ENCODE measurements at regions not wholly inside any gene's neighbourhood (a gene's known extent, or its start where the extent isn't known, plus 50 kb on each side); places are given as distances from the start of the nearest gene placed in this dataset.

DNA sequence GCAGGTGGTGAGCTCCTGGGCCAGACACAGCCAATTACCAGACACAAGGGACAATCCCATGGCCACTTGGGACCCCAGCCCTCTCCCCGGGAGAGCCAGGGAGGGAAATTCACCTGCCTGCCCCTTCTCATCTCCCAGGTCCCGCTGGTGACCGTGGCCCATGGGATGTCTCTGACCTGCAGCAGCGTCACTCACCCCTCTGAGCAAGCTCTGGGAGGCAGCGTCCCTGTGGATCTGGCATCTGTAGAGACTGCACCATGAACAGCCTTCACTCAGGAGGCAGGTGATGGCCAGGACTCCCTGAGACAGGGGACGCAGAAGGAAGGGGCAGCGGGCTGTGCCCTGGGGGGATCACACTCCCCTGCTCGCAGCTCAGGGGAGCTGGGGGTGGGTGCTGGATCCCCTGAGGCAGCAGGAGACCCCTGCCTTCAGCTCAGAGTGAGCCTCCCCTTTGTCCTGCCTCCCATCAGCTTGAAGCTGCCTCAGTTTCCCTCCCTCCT is 90.8 kb downstream of the FOXL3 start:
- H3K4me1 ChIP-seq, result peaks cover 19% of the 10 kb centered on the region
- TF ChIP-seq, protein P1, sequence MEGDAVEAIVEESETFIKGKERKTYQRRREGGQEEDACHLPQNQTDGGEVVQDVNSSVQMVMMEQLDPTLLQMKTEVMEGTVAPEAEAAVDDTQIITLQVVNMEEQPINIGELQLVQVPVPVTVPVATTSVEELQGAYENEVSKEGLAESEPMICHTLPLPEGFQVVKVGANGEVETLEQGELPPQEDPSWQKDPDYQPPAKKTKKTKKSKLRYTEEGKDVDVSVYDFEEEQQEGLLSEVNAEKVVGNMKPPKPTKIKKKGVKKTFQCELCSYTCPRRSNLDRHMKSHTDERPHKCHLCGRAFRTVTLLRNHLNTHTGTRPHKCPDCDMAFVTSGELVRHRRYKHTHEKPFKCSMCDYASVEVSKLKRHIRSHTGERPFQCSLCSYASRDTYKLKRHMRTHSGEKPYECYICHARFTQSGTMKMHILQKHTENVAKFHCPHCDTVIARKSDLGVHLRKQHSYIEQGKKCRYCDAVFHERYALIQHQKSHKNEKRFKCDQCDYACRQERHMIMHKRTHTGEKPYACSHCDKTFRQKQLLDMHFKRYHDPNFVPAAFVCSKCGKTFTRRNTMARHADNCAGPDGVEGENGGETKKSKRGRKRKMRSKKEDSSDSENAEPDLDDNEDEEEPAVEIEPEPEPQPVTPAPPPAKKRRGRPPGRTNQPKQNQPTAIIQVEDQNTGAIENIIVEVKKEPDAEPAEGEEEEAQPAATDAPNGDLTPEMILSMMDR (IDR thresholded peaks at IDR 0.05; ENCODE audit: borderline replicate concordance), result no peak
- peaks cover 32% of the 10 kb centered on the region for H3K9me3 ChIP-seq (replicated peaks)
- intact Hi-C loops (cut with micrococcal nuclease), result no loop called here
- peaks cover 55% of the 10 kb centered on the region for H3K27me3 ChIP-seq (ENCODE audit: low read depth)
- DNase-seq, result no peak
- no peaks in the 10 kb centered on the region for H3K36me3 ChIP-seq
- no peak overlapping the region for H3K4me3 ChIP-seq
- no peak overlapping the region for H3K27ac ChIP-seq (replicated peaks)

DNA sequence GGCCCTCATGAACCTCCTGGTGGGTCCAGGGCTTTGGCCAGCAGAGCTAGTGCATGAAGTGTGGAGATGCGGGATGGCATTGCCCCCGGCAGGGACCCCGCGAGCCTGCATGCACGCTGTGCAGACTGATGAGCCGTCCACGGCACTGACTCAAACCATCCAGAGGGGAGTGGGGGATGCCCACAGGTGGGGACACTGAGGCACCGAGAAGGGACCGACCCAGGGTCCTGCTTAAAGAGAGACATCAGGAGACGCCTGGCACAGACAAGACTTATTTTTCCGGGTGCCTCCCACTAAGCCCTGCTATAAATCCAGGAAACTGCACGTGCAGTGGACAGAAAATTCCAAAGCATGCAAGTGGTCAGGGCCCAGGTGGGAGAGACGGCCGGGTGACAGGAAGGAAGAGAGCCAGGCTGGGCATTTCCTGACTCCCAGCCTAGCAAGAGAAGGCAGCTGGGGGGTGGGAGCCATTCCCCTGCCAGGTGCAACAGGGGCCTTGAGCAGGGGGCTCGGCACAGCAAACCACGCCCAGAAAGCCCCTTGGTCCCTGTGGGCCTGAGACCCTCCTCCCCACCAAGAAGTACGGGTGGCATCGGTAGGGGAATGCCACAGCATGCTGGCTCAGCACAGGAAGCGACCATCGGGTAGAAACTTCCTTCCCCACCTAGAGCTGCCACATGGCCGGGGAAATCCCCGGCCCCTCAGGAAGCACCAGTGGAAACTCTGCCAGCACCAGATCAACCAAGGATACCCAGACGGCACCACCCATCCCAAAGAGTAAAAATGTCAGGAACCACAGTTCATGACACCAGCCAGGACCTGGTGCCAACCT is 91.5 kb downstream of the FOXL3 start:
- H3K36me3 ChIP-seq, result no peaks in the 10 kb centered on the region
- H3K4me1 ChIP-seq, result peaks cover 19% of the 10 kb centered on the region
- H3K27ac ChIP-seq (replicated peaks), result no peak overlapping the region
- peaks cover 49% of the 10 kb centered on the region for H3K27me3 ChIP-seq (ENCODE audit: low read depth)
- TF ChIP-seq, protein P1 (IDR thresholded peaks at IDR 0.05; ENCODE audit: borderline replicate concordance), result no peak
- peaks cover 32% of the 10 kb centered on the region for H3K9me3 ChIP-seq (replicated peaks)
- intact Hi-C loops (cut with micrococcal nuclease), result no loop called here
- H3K4me3 ChIP-seq, result no peak overlapping the region
- DNase-seq, result no peak

DNA sequence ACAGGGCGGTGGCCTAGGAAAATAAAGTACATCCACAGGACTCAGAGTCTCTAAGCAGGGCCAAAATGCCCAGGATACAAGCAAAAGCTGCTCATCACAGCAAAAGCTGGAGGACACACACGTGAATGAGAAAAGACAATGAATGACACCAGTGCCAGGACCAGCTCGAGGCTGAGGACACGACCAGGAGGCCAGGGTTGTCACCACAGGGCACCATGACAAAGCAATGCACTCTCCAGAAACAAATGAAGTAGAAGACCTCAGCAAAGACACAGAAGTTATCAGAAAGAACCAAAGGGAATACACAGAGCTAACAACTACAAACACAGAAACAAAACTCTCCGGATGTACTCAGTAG is 92.1 kb downstream of the FOXL3 start:
- H3K36me3 ChIP-seq, result no peaks in the 10 kb centered on the region
- DNase-seq, result no peak
- no peak overlapping the region for H3K27ac ChIP-seq (replicated peaks)

DNA sequence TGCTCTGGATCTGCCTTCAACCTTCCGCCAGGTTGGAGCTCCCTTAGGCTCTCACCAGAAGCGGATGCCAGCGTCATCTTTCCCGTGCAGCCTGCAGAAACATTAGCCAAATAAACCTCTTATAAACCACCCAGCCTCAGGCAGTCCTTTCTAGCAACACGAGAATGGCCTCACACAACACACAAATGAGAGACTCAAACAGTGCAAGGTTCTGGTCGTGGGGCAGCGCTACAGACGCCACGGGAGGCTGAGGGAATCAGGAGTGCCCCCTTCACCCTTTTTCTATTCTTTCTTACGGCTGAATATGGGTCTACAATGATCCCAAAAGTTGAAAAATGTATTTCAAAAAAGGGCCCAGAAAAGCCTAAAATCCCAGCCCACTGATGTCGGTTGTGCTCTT is 96.4 kb downstream of the FOXL3 start:
- Histone ChIP-seq H3K27me3 (ENCODE audit: low read depth) (peaks cover 2% of the 10 kb centered on the region), H3K9me3 (replicated peaks) (peaks cover 32% of the 10 kb centered on the region), H3K27ac (replicated peaks) (no peak overlapping the region), H3K36me3 (no peaks in the 10 kb centered on the region), H3K4me3 (no peak overlapping the region), H3K4me1 (peaks cover 11% of the 10 kb centered on the region)
- intact Hi-C loops (cut with micrococcal nuclease), result no loop called here
- DNase-seq, result no peak
- TF ChIP-seq, protein P1 (IDR thresholded peaks at IDR 0.05; ENCODE audit: borderline replicate concordance), result no peak

More for the DNA sequence above, 92.1 kb downstream of the FOXL3 start:
- Histone ChIP-seq H3K9me3 (replicated peaks) (peaks cover 32% of the 10 kb centered on the region), H3K27me3 (ENCODE audit: low read depth) (peaks cover 43% of the 10 kb centered on the region), H3K4me1 (peaks cover 19% of the 10 kb centered on the region), H3K4me3 (no peak overlapping the region)
- TF ChIP-seq, protein P1 (IDR thresholded peaks at IDR 0.05; ENCODE audit: borderline replicate concordance), result no peak
- intact Hi-C loops (cut with micrococcal nuclease), result no loop called here

DNA sequence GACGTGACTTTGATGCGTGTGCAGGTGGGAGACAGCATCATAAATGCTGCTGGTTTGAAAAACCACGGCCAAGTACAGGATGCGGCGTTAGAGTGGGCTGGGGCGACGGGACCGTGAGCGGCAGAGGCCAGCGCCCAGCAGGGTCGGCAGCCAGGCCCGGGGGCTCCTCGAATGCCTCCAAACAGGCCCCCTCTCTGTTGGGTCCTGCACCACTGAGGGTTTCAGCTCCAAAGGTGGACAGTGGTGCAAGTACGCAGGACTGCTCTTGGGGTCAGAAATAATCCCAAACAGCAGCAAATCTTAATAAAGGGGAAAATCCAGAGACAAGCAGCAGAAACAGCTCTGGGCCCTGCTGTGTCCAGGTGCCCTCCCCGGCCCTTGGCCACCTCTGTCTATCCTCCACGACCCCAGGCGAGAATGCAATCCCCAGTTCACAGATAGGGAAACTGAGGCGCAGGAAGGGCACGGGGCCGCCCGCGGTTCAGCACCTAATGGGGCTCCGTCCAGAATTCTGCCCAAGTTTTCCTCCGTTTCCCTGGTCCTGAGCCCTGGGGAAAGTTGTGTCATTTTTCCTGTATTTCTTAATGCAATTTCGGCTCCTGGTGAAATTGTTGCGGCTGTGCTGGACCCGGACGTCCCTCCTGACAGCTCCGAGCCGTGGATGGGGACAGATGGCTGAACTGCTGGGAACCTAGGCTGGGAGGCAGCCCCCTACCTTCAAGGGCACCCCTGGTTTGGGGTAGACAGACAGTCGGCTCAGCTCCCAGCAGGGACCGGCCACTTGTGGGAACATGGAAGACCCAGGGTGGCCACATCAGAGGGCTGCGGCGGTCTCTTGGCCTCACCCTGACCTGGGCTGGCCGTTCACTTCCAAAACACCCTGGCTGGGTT is 97.4 kb downstream of the FOXL3 start:
- intact Hi-C loops (cut with micrococcal nuclease), result no loop called here
- TF ChIP-seq, protein P1 (IDR thresholded peaks at IDR 0.05; ENCODE audit: borderline replicate concordance), result no peak
- Histone ChIP-seq H3K4me1 (peaks cover 9% of the 10 kb centered on the region), H3K27ac (replicated peaks) (no peak overlapping the region), H3K27me3 (ENCODE audit: low read depth) (no peaks in the 10 kb centered on the region), H3K4me3 (no peak overlapping the region), H3K36me3 (no peaks in the 10 kb centered on the region), H3K9me3 (replicated peaks) (peaks cover 32% of the 10 kb centered on the region)
- peak; percentile 5 for DNase-seq
